ENCODE measurements at regions not wholly inside any gene's neighbourhood (a gene's known extent, or its start where the extent isn't known, plus 50 kb on each side); places are given as distances from the start of the nearest gene placed in this dataset.

- Histone ChIP-seq H3K27me3 (no peaks in the 10 kb centered on the region), H3K9me3 (no peaks in the 10 kb centered on the region), H3K4me1 (no peaks in the 10 kb centered on the region), H3K27ac (no peak overlapping the region), H3K4me3 (no peak overlapping the region), H3K36me3 (no peaks in the 10 kb centered on the region)
- intact Hi-C loops (cut with DNase I; ENCODE audit: low total_unique reads), result no loop called here
- no peak for TF ChIP-seq CTCF (IDR thresholded peaks at IDR 0.05)
- DNase-seq, result no peak
Observed at GRCh38 chr18:6592522-6592921, 137.0 kb upstream of the ARHGAP28 start.

GRCh38 chr18:6593142-6593885, 136.2 kb upstream of the ARHGAP28 start:
- Histone ChIP-seq H3K27ac (no peak overlapping the region), H3K9me3 (no peaks in the 10 kb centered on the region), H3K36me3 (no peaks in the 10 kb centered on the region), H3K27me3 (no peaks in the 10 kb centered on the region), H3K4me3 (no peak overlapping the region), H3K4me1 (no peaks in the 10 kb centered on the region)
- no peak for DNase-seq
- intact Hi-C loops (cut with DNase I; ENCODE audit: low total_unique reads), result no loop called here
- no peak for TF ChIP-seq CTCF (IDR thresholded peaks at IDR 0.05)

DNA sequence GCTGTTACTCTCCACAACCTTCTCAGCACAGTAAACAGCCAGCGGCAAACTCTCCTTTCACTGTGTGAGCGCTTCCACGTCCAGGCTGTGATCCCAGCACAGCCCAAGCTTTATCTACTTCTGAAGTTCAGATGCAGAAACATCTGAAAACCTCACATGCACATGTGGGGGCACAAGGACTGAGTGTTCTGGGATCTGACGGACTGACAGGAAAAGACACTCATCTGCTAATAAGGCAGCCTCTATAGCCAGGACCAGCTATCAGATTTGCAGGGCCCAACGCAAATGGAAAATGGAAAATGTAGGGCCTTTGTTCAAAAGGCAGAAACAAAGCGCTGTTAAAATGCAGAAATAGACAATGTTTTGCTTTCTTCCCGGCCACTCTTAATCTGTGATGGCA, 133.8 kb upstream of the ARHGAP28 start:
- intact Hi-C loops (cut with DNase I; ENCODE audit: low total_unique reads), result no loop called here
- Histone ChIP-seq H3K4me1 (no peaks in the 10 kb centered on the region), H3K27ac (no peak overlapping the region), H3K27me3 (no peaks in the 10 kb centered on the region), H3K9me3 (no peaks in the 10 kb centered on the region), H3K4me3 (no peak overlapping the region), H3K36me3 (no peaks in the 10 kb centered on the region)
- TF ChIP-seq CTCF (IDR thresholded peaks at IDR 0.05), result no peak
- DNase-seq, result no peak

DNA sequence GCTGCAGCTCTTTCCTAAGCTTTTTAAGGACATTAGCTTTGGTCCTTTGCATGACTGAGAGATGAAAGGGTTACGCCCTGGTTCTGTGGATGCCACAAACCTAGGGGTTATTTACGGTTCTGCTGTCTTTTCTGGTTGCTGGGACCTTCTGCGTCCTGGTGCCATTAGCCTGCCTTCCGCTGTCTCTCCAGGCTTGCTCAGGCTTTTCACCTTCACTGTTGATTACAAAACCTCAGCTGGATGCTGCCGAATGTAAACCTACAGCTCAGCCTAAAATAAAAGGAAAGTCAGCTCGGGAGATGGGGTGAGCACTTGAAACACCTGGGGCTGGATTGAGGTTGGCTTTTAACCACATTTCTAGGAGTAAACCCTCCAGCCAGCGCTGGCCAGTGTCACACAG, 130.9 kb upstream of the ARHGAP28 start:
- Histone ChIP-seq H3K27ac (no peak overlapping the region), H3K27me3 (no peaks in the 10 kb centered on the region), H3K36me3 (no peaks in the 10 kb centered on the region), H3K9me3 (no peaks in the 10 kb centered on the region), H3K4me3 (no peak overlapping the region), H3K4me1 (no peaks in the 10 kb centered on the region)
- no peak for TF ChIP-seq CTCF (IDR thresholded peaks at IDR 0.05)
- intact Hi-C loops (cut with DNase I; ENCODE audit: low total_unique reads), result no loop called here
- DNase-seq, result no peak

GRCh38 chr18:6600667-6601167, 128.8 kb upstream of the ARHGAP28 start:
- TF ChIP-seq CTCF (IDR thresholded peaks at IDR 0.05), result no peak
- no peaks in the 10 kb centered on the region for H3K36me3 ChIP-seq
- H3K27ac ChIP-seq, result no peak overlapping the region
- no peaks in the 10 kb centered on the region for H3K9me3 ChIP-seq
- intact Hi-C loops (cut with DNase I; ENCODE audit: low total_unique reads), result no loop called here
- H3K4me3 ChIP-seq, result no peak overlapping the region
- DNase-seq, result no peak
- H3K4me1 ChIP-seq, result no peaks in the 10 kb centered on the region
- no peaks in the 10 kb centered on the region for H3K27me3 ChIP-seq

All from tibial artery (tissue), 4 donors.